GM12891 (cell line): ENCODE measurements at regions not wholly inside any gene's neighbourhood (a gene's known extent, or its start where the extent isn't known, plus 50 kb on each side); places are given as distances from the start of the nearest gene placed in this dataset.

ENCODE experiments used
- POLR2A ChIP-seq: IDR thresholded peaks from 2 replicates; pipeline ENCODE4 v1.6.1; 2011; ENCODE audit warnings: low read depth, low read length, control low read depth
- SPI1 ChIP-seq: IDR thresholded peaks from 2 replicates; pipeline ENCODE4 v1.6.1; 2011; ENCODE audit warnings: low read depth, low read length, control low read depth
- TAF1 ChIP-seq: IDR thresholded peaks from 2 replicates; pipeline ENCODE4 v1.6.1; 2011; ENCODE audit warnings: low read depth, low read length, control low read depth

DNA sequence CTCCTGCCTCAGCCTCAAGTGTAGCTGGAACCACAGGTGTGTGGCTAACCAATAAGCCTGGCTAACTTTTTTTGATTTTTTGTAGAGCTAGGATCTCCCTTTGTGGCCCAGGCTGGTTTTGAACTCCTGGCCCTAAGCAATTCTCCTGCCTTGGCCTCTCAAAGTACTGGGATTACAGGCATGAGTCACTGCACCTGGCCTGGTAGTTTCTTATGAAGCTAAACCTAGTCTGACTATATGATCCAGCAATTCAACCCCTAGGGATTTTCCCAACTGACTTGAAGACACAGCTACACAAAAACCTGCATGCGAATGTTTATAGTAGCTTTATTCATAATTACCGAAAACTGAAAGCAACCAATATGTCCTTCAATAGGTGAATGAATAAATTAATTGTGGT is 176.2 kb upstream of the IRX3 start:
- no peak for TF ChIP-seq POLR2A
- TF ChIP-seq SPI1, result no peak
- TF ChIP-seq TAF1, result no peak
